GM18498 (cell line): ENCODE measurements at regions not wholly inside any gene's neighbourhood (a gene's known extent, or its start where the extent isn't known, plus 50 kb on each side); places are given as distances from the start of the nearest gene placed in this dataset.

Experiments
- ATAC-seq: cut with Tn5 transposase; IDR thresholded peaks from one replicate; pipeline ENCODE4 v1.9.1; 2021; ENCODE audit warnings: mild to moderate bottlenecking, moderate library complexity; ENCODE audit not compliant: unreplicated experiment

DNA sequence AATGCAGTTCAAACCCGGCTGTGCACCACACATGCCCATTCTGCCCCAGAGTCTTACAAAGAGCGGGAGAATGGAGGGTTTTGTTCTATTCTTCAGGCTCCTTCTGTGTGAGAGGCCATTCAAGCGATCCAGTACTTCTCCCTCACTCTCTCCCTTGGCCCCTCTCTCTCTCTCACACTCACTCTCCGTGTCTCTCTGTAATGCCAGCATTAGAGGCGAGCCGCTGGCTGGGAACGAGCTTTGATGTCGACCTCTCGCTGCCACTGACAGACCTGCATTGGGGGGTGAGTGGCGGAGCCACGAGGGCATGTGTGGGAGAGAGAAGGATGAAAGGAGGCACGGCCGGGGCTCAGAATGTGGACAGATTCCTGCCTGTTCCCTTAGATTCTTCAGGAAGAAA lies 231.7 kb upstream of the ARRDC4 start:
- ATAC-seq, result no peak

DNA sequence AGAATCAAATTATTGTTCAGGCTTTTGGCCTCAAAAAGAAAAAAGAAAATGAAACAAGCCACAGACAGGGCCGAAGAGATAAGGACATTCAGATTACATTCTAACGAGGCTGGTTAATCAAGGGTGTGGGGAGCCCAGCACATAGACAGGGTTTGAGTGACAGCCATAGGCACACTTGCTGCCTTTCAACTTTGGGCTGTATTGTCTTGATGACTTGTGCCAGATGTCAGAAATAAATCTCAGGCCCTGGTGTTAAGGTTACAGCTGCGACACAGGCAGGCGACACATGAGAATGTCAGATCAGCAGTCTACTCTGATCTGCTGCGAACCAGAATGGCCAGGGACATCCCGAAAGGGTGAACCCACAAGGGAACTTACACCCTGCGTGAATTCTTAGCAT lies 231.2 kb upstream of the ARRDC4 start:
- ATAC-seq, result no peak

DNA sequence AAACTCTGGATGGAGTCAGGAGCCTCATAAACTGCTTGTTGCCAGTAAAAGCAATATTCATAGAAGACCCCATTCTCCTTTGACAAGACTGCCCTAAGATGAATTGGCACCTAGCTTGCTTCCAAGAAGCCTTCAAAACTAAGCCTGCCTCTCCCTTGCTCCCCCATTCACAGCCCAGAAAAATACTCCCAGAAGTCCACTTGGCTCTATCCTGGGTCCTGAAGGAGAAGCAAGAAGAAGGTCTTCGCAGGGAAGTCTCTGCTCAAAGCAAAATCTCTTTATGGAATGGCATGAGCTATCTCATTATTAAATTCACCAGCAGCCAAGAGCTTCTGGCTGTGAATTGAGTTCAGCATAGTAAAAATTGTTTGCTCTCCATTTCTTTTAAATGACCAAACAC lies 230.2 kb upstream of the ARRDC4 start:
- no peak for ATAC-seq

DNA sequence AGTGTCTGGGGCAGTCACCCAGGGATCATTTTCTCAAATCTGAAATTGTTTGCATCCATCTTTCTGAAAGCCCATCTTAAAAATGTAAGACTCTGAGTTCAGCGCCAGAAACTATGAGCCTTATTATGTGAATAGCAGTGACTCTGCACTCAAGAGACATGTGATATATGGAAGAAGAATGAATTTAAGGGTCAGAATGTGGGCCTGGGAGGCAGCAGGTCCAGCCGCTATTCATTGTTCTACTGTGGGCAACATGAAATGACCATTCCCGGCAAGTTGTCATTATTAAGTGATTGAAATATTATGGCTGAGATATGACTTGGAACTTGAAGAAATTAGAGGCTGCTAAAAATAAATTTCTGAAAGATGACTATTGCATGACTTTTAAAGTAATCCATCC lies 228.6 kb upstream of the ARRDC4 start:
- ATAC-seq, result no peak

DNA sequence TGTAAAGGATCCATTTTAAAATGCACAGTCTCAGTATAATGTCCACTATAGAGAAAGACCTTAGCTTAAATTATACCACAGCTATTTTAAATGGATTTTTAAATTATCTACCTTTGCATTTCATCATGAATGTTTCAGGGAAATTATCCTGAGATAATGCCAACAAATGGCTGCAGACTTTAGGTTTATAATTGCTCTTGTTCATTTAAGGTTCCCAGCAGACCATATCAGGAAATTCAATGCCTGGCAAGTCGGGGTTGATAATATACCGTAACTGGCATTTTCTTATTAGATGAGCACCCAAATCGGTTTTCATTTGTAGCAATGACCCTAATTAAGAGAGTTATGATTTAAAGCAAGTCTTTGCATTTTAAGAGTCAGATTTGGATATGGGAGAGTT lies 227.1 kb upstream of the ARRDC4 start:
- ATAC-seq, result no peak

DNA sequence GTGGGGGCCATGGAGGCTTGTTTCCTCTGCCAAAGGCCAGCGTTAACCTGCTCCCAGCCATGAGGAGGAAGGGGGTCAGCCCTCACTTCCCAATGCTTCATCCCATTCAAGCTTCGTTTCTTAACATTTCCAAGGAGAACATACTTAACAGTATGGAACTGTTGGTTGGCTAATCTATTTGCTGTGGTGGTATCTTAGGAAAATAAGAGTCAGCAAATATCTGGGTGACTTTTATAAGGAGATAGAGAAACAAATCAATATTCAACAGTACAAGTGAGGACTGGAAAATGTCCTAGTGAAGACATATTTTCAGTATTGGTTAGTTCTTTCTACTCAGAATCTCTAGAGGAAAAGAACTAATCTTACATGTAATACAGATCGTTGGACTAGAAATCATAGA lies 223.8 kb upstream of the ARRDC4 start:
- no peak for ATAC-seq

DNA sequence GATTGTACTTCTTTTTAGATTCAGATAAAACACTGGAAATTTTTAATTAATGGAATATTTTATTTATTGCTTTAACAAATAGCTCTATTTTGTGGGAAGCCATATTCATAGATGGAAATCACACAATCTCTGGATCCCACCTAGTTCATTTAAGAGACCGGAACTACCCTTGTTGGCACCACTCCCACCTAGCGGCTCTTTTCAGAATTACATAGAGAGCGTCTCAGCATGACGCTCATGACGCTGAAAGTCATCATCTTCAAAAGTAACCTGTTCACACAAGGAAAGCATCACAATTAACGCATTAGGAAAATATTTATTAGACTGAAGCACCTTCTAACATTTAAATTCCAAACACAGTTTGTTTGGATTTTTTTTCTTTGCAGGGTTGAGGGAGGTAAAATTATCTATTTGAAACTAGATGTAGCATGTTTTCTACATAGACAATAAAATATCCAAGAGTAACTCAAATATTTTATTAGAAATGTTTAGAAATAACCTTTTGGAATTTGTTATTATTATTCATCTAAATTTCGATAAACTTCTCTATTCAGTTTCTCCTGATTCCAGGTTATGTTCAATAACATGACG lies 214.9 kb upstream of the ARRDC4 start:
- ATAC-seq, result peak; percentile 63

DNA sequence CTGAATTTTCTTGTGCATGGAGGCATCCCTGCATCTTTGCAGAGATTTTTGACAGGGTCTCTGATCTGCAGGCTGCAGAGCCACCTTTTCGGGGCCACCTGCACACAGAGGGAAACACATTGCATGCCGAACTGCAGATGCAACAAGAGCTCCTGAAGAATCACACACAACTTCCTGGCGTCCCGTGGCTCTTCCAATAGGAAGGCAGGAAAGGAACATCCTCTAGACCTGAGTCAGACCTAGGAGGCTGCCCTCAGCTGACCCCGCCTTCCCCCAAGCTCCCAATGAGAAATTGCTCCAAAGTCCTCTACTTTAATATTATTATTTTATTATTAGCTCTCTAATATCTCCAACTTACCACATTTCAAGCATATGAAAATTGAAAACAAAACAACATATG lies 213.2 kb upstream of the ARRDC4 start:
- ATAC-seq, result no peak

DNA sequence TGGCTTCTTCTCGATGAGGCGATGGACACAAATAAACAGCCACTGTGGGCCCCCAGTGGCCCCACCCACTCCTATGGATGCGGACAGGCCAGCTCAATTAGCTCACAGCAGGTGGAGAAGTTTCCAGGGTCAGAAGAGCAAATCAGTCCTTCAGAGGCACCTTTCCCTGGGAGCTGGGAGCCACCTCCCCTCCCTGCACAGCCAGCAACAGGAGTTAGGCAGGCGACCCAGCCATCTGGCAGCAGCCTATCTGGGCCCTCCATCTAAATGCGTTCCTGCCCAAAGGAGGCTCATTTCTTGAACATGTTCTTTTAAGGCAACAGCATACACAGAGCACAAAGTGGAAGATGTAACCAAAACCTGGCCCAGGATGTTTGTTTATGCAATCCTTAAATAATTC lies 211.9 kb upstream of the ARRDC4 start:
- no peak for ATAC-seq

DNA sequence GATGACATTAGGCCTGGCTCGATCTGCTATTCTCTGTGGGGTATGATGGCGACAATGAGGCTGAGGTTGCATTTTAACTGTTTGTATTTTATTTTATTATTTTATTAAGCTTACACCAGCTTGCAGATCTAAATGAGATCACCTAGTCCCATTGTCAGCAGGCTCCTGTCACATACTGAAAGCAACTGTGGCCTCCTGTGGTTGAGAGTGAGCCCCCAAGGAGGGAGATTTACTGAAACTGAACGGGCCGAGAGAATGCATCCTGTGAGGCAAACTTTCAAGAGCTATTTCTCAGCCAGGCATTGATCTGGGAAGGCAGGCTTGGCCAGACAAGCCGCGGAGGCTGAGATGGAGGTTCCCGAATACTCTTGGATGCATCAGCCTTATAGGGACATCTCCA lies 210.4 kb upstream of the ARRDC4 start:
- ATAC-seq, result no peak

DNA sequence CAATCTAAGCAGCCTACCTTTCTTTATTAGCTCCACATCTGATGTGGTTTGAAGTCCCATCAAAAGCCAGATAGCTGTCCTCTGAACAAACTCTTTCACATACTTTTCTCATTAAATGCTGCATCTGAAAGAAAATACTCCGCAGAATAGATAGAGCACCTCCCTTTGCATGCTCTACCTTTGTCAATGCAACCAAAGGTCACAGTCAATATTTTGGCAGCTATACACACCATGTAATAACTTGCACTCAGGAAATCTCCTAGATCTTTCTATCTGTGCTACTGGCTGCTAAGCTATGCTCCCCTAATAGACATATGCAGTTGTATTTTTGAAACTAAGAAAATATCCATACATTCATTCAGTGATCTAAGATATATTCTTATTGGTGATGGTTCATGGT lies 204.8 kb upstream of the ARRDC4 start:
- no peak for ATAC-seq

DNA sequence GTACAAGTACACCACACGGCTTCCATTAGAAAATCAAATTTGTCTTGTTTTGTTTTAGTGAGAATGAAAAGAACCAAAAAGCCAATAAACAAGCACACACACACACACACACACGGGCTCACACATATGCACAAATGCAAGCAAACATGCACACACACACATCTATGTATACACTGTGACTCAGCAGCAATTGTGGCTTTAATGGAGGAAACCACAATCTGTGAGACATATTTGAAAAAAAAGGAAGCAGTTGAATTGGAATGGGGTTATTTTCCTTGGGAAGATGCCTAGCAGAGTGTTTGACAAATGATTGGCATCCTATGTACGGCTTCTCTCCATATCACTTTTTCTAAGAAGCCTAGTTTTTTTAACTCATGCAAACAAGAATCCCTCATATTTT lies 201.1 kb upstream of the ARRDC4 start:
- no peak for ATAC-seq

DNA sequence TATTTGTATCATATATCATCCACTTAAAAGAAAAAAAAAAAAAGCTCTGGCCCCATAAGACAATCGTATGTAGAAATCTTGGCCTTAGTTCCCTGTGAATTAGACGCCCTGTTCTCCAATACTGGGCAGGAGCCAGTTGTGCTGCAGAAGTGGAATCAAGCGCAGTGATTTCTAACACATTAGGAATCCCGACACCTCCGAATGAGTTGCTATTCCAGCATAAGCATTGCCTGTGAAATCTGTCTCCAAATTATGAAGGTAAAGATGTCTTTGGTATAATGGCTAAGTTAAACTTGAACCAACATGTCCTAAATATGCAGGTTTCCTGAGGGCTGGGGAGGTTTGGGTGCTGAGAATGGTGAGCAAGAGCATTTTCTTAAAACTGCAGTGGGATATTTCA lies 199.4 kb upstream of the ARRDC4 start:
- no peak for ATAC-seq

DNA sequence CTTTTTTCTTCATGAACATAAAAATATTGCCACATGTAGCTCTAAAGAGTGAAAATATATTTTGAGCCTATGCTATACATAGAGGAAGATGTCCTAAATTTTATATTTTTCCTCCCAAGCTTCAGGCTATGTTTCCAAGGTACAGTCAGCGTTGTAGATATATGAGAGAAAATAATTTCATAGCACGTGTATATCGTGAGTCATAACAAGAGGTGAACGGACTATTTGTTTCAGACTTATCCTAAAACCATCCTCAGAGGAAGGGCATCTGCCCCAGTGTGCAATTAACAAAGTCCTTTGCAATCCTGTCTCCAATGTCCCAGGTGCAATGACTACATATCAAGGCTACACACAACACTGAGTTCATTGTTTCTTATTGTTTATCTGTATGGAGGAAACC lies 177.3 kb upstream of the ARRDC4 start:
- ATAC-seq, result no peak

DNA sequence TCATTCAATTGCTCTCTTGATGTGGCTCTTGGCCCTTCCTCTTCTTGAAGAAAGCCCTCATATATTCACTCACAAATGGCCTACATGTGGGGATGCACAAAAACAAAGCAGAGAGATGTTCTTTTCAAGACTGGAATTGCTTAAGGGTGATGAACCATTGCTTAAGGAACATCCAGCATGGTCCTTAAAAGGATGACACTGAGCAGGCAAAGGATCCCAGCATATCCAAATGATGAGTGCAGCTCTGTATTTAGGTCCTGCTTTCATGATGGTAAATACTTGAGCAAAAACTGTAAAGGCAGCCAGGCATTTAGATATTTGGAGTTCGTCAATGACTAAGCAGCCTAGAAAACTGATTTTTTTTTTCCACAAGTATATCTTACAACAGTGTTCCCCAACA lies 173.8 kb upstream of the ARRDC4 start:
- ATAC-seq, result no peak

DNA sequence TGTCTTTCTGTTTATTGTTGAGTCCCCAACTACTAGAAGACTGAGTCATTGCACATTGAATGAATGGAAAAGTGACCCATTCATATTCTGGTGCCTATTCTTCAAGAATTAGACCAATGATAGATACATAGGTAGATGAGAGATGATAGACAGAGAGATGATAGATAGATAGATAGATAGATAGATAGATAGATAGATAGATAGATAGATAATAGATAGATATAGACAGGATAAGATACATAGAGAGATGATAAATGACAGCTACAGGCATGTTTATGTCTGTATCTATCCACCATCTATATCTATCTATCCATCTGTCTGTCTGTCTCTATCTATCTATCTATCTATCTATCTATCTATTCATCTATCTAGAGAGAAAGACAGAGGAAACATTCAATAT lies 170.3 kb upstream of the ARRDC4 start:
- ATAC-seq, result no peak

DNA sequence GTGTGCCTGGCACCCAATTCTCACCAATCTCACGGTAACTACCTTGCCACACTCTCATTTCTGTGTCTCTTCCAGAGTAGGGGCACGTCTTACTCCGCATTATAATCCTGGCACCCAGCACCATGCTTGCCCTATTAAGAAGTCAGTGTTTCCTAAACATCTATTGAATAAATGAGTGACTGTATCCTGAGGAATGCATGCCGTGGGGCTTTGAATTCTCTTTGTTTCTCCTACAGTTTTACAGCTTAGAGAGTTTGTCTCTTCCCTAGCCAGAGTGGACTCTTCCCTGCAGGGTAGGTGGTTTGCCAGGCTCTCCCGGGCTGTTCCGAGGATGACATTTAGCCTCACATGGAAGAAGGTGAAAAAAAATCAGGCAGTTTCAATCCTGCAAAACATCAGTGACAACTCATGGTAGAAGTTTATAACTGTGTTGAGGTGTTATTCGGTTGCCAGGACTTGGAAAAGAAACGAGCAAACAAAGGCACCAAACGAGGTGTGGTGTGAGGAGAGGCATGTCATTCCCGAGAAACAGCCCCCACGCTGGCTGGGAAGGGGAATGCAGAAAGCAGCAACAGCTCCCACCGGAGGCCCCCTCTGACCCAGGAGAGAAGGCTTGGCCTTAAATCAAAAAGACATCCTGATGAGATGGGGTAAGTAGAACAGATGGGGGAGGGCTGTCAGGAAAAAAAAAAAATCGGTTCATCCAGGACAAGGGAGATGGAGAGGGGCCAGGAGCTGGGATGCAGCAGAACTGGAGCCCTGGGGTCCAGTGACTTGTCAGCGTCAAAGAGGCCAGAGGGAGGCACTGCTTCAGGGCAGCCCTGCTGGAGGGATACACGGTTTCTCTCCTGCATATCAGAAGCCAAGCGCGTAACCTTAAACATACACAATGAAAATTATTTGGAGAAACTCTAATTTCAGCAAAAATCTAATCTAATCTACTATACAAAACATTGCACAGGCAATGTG lies 168.4 kb upstream of the ARRDC4 start:
- ATAC-seq, result no peak

DNA sequence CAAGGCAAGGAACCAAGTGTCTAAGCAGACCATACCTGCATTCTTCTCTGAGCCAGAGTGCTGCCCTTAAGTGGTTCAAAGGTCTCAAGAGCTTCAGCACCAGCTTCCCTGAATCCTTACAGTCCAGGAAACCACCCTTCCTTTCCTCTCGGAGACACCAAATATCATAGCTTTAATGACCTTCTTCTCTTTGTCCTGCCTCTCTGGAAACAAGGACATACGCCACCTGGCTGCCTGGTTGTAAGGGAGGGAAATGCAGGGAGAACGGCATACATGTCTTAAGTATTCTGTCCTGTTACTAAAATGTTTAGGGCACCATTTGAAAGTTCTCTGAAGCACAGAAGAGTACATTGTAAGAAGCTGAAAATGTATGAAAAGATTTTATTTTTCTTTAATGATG lies 155.6 kb upstream of the ARRDC4 start:
- no peak for ATAC-seq

DNA sequence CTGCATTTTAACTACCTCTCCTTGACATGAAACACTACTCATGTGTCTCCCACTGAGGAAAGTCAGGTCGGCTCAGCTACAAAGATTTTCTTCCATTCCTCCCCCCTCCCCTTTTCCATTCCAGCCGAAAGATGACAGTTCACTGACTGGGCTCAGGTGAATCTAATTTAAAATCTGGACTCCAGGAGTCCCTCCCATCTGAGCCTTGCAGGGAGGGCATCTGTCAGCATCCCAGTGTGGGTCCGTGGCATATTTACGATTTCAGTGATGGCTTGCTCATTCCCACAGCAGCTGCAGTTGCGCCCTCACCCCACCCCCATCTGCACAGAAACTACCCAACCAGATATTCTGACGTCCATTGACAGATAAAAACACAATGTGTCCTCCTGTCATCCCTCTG lies 153.7 kb upstream of the ARRDC4 start:
- ATAC-seq, result no peak

DNA sequence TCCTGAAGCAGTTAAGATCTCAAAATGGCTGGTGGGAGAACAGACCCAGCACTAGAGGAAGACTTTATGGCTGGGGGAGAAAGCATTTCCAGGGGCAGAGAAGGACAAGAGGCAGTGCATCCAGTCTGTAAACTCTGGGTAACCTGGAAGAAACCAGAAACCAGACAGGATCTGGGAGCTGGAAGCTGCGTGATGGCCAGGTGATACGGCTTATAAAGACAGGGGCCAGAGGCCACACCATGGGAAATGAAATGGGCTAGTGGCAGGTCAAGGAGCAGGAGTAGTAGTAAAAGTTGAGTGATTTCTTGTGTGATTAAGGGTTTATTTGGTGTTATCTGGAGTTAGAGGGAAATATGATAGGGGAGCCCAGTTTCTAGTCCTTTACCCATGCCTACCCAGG lies 144.7 kb upstream of the ARRDC4 start:
- no peak for ATAC-seq

DNA sequence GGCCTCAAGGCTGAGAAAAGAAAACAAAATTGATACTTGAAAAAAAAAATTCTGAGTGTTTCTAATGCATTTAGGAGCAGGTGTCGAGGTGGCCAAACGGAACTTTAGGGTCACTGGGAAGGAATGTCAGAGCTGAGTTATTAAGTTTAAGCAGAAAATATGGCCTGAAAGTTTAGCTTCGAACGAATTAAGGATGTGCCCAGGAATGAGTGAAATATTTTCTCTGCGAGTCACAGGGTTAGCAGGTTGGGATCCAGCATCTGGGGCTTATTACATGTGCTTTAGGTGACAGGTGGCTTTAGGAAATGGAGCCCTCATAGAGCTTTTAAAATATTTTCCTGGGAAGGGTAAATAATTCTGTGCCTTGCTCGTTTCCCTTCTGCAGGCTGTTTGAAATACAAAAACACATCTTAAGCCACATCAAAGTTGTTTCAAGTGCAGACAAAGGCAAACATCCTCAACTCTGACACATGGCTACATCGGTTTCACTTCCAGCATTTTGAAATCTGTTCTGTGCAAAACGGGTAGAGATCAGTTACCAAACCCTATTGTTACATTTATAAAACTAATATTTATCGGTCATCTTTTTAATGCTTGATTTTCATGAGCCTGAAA lies 143.1 kb upstream of the ARRDC4 start:
- no peak for ATAC-seq

DNA sequence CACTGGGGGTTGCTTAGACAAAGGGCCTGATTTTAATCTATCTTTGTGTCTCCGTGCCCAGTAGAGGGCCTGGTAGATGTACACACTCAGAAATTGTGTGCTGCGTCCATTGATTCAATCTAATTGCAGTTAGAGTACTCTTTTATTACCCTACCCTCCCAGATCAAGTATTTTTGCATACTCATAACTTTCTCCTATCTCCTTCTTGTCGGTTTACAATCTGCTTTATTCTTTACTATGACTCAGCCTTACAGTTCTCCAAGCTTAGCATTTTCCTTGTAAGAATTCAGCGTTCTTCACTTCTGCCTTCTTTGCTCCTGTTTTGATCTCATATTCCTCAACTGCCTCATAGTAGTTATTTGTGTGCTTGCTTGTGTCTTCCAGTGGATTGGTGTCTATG lies 124.5 kb upstream of the ARRDC4 start:
- ATAC-seq, result no peak
